Stomach (tissue), 8 donors: ENCODE measurements at regions not wholly inside any gene's neighbourhood (a gene's known extent, or its start where the extent isn't known, plus 50 kb on each side); places are given as distances from the start of the nearest gene placed in this dataset.
A peak's percentile ranks its signal among the peaks of the same experiment; 100 is the strongest.

ENCODE experiments used
- DNase-seq, 2 donors: peaks; one replicate each; pipeline versions ENCODE4 v3.0.0 to v3.0.0-alpha.2; 2013 to 2019
- H3K27ac ChIP-seq, 5 donors: fragments of 200-600 bp in 4 of 5; sonication (generic) in 4 of 5; one replicate each; pipeline ENCODE4 v1.5.1; 2013 to 2019; ENCODE audit warnings: mild to moderate bottlenecking in 1 of 5, moderate library complexity in 1 of 5
- H3K27me3 ChIP-seq, 3 donors: fragments of 200-600 bp; sonication (generic); one replicate each; pipeline ENCODE4 v1.5.1; 2017 to 2019; ENCODE audit warnings: mixed run types in 1 of 3
- H3K36me3 ChIP-seq, 4 donors: fragments of 200-600 bp; sonication (generic); 1 replicate in 3 of 4; 2 replicates in 1 of 4; pipeline ENCODE4 v1.5.1; 2016 to 2019
- H3K4me1 ChIP-seq, 4 donors: fragments of 200-600 bp; sonication (generic); one replicate each; pipeline ENCODE4 v1.5.1; 2016 to 2019
- H3K4me3 ChIP-seq, 4 donors: fragments of 200-600 bp; sonication (generic) in 3 of 4; one replicate each; pipeline ENCODE4 v1.5.1; 2016 to 2019; ENCODE audit warnings: mild to moderate bottlenecking in 1 of 4
- H3K9me3 ChIP-seq, 4 donors: fragments of 200-600 bp; sonication (generic); one replicate each; pipeline ENCODE4 v1.5.1; 2016 to 2019
- EP300 ChIP-seq: sonication (generic); formaldehyde crosslinking; IDR thresholded peaks from one replicate; pipeline ENCODE4 v1.6.1; 2017; ENCODE audit warnings: antibody characterized with exemption
- POLR2A ChIP-seq, 4 donors: fragments of 450-650 bp; IDR thresholded peaks; one replicate each; pipeline ENCODE4 v1.6.1; 2016; ENCODE audit warnings: antibody characterized with exemption in 4 of 4, control low read depth in 2 of 4, mild to moderate bottlenecking in 1 of 4, moderate library complexity in 1 of 4
- POLR2AphosphoS5 ChIP-seq, 3 donors: sonication (generic); formaldehyde crosslinking; IDR thresholded peaks; one replicate each; pipeline ENCODE4 v1.6.1; 2016; ENCODE audit warnings: antibody characterized with exemption in 3 of 3
- WGBS, 5 donors: extraction: QIAGEN DNeasy Blood & Tissue Kit in 3 of 5; methylation state at CpG; one replicate each; pipeline versions ENCODE4 v1.1.5 to v1.1.7; 2013 to 2018; 5-methylcytosine and 5-hydroxymethylcytosine counted together
- intact Hi-C: fragments of 100-400 bp; cut with DNase I; formaldehyde crosslinking; loops from one replicate; pipeline ENCODE4 v1.15.1; 2023; ENCODE audit warnings: low total_unique reads
- TF ChIP-seq, protein P1 (sequence below), 7 experiments: fragments of 450-650 bp in 4 of 7; fragments of 200-600 bp in 3 of 7; sonication (generic) in 3 of 7; IDR thresholded peaks; one replicate each; pipeline ENCODE4 v1.5.1; 2016 to 2019; ENCODE audit warnings: antibody characterized with exemption in 7 of 7, control low read depth in 2 of 7, mild to moderate bottlenecking in 1 of 7
- donor health status: healthy with polysubstance abuse.
- donor health status: Bipolar disorder and iron deficiency.
- donor health status: healthy.

- intact Hi-C loops: loop anchor here (5.0 kb wide), 1 partner anchor 162 kb away; the partner anchor contains the start of gene CCL1
- Histone ChIP-seq H3K27ac (no peak overlapping the region), H3K4me1 (peaks cover 0 to 13% (median 8%) of the 10 kb centered on the region in 4 donors), H3K27me3 (peaks cover 0 to 32% (median 0%) of the 10 kb centered on the region in 3 donors), H3K9me3 (peaks cover 0 to 11% (median 8%) of the 10 kb centered on the region in 4 donors), H3K36me3 (no peaks in the 10 kb centered on the region), H3K4me3 (no peak overlapping the region)
- TF ChIP-seq, protein P1, sequence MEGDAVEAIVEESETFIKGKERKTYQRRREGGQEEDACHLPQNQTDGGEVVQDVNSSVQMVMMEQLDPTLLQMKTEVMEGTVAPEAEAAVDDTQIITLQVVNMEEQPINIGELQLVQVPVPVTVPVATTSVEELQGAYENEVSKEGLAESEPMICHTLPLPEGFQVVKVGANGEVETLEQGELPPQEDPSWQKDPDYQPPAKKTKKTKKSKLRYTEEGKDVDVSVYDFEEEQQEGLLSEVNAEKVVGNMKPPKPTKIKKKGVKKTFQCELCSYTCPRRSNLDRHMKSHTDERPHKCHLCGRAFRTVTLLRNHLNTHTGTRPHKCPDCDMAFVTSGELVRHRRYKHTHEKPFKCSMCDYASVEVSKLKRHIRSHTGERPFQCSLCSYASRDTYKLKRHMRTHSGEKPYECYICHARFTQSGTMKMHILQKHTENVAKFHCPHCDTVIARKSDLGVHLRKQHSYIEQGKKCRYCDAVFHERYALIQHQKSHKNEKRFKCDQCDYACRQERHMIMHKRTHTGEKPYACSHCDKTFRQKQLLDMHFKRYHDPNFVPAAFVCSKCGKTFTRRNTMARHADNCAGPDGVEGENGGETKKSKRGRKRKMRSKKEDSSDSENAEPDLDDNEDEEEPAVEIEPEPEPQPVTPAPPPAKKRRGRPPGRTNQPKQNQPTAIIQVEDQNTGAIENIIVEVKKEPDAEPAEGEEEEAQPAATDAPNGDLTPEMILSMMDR (IDR thresholded peaks at IDR 0.05): peak in 6 of 7 experiments; percentile 12 to 100 (median 98)
- TF ChIP-seq POLR2AphosphoS5 (IDR thresholded peaks at IDR 0.05): peak; percentile 20 to 76 (median 37)
- no peak for TF ChIP-seq EP300
- WGBS, 5 donors: 7 to 13% (median 9%) methylated on average over 8 of the region's 8 CpGs
- peak; percentile 78 to 91 for DNase-seq
These were observed 55.1 kb upstream of the CCL2 start for GRCh38 chr17:34199932-34200534.

DNA sequence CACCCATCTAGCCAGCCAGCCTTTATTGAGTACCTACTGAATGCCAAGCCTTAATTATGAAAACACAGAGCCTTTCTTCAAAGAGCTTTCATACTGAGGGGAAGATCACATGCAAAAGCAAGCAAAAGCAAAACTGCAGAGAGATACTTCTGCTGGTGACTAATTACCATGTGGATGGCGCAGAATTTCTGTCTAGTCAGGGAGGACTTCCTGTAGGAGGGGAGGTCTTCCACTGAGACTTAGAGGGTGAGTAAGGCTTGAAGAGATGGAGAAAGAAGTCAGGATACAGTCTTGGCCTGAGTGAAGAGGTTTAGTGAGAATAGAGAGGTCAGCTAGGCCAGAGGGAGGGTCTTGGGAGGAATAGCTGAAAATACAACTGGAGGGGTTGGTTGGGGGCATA, 53.9 kb upstream of the CCL2 start:
- Histone ChIP-seq H3K27me3 (peaks cover 0 to 22% (median 0%) of the 10 kb centered on the region in 3 donors), H3K9me3 (peaks cover 0 to 11% (median 8%) of the 10 kb centered on the region in 4 donors), H3K4me3 (no peak overlapping the region), H3K36me3 (no peaks in the 10 kb centered on the region), H3K27ac (no peak overlapping the region), H3K4me1 (peaks cover 0 to 13% (median 8%) of the 10 kb centered on the region in 4 donors)
- DNase-seq: no peak
- 69 to 91% (median 88%) methylated on average over 1 of the region's 1 CpG for WGBS, 5 donors
- intact Hi-C loops: loop anchor here (5.0 kb wide), 1 partner anchor 161 kb away; the partner anchor contains the start of gene CCL1
- TF ChIP-seq POLR2A (IDR thresholded peaks at IDR 0.05) (no peak), POLR2AphosphoS5 (IDR thresholded peaks at IDR 0.05) (no peak), EP300 (no peak)
- TF ChIP-seq, protein P1 (IDR thresholded peaks at IDR 0.05): no peak

DNA sequence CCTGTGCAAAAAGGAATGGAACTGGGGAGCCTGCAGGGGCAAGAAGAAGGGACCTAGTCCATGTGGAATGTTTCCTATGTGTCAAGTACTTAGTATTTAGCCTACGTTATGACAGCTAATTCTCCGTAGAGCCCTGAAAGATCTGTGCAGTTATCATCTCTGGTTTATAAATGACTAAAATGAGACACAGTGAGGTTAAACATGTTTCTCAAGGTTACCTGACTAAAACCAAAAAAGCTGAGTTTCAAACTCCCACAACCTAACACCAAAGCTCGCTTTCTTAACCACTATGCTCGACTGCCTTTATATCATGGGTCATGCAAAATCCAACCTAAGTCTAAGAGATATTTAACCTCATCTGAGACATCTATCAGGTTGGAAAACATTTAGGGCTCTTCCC, 53.3 kb upstream of the CCL2 start:
- no peak overlapping the region for H3K27ac ChIP-seq
- H3K4me3 ChIP-seq: no peak overlapping the region
- TF ChIP-seq POLR2A (IDR thresholded peaks at IDR 0.05) (no peak), POLR2AphosphoS5 (IDR thresholded peaks at IDR 0.05) (no peak), EP300 (no peak)
- TF ChIP-seq, protein P1 (IDR thresholded peaks at IDR 0.05): no peak
- no peak for DNase-seq
- H3K27me3 ChIP-seq: peaks cover 0 to 16% (median 0%) of the 10 kb centered on the region in 3 donors
- WGBS, 5 donors: 74 to 83% (median 80%) methylated on average over 4 of the region's 4 CpGs
- intact Hi-C loops: loop anchor here (5.0 kb wide), 1 partner anchor 161 kb away; the partner anchor contains the start of gene CCL1
- peaks cover 0 to 11% (median 8%) of the 10 kb centered on the region in 4 donors for H3K9me3 ChIP-seq
- peaks cover 0 to 13% (median 8%) of the 10 kb centered on the region in 4 donors for H3K4me1 ChIP-seq
- no peaks in the 10 kb centered on the region for H3K36me3 ChIP-seq

DNA sequence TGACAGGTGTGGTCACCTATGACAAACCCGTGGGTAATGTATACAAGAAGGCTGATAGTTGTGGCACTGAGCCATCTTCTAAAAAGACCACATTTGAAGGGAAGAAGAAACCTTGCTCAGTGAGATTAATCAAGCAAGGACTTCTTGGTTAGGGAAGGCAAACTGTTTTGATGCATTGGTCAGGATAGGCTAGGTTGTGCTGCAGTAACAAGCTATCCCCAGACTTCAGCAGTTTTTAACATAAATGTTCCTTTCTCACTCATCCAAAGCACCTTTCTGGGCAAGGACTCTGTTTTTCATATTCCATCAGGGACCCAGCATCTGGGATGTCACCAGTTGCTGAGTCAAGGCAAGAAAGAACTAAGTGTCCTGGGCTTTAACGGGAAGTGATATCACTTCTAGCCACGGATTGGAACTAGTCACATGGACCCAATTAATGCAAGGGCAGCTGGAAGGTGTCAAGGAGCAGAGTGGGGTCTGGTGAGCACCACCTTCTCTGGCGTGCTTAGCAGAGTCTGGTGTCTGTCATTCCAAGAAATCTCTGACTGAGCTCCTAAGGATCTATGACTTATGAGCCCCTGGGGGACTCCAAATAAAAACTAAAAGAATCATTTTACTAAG, 52.0 kb upstream of the CCL2 start:
- TF ChIP-seq POLR2AphosphoS5 (IDR thresholded peaks at IDR 0.05): peak in 1 of 3 donors; percentile 20
- TF ChIP-seq EP300: no peak
- peaks cover 0 to 13% (median 8%) of the 10 kb centered on the region in 4 donors for H3K4me1 ChIP-seq
- peaks cover 0 to 10% (median 0%) of the 10 kb centered on the region in 3 donors for H3K27me3 ChIP-seq
- WGBS, 5 donors: 52 to 78% (median 62%) methylated on average over 4 of the region's 4 CpGs
- H3K4me3 ChIP-seq: no peak overlapping the region
- H3K36me3 ChIP-seq: no peaks in the 10 kb centered on the region
- intact Hi-C loops: loop anchor here (5.0 kb wide), 1 partner anchor 159 kb away; the partner anchor contains the start of gene CCL1
- DNase-seq: no peak
- H3K27ac ChIP-seq: no peak overlapping the region
- peaks cover 0 to 5% (median under 1%) of the 10 kb centered on the region in 4 donors for H3K9me3 ChIP-seq
